Sigmoid colon (tissue), 4 donors: ENCODE measurements at regions not wholly inside any gene's neighbourhood (a gene's known extent, or its start where the extent isn't known, plus 50 kb on each side); places are given as distances from the start of the nearest gene placed in this dataset.

Experiments used
- EP300 ChIP-seq, 4 donors: sonication (generic); formaldehyde crosslinking; IDR thresholded peaks; one replicate each; pipeline ENCODE4 v1.6.1; 2017; ENCODE audit warnings: antibody characterized with exemption in 4 of 4
- POLR2A ChIP-seq, 2 donors: fragments of 450-650 bp; IDR thresholded peaks; one replicate each; pipeline ENCODE4 v1.6.1; 2016; ENCODE audit warnings: antibody characterized with exemption in 2 of 2, mild to moderate bottlenecking in 2 of 2, moderate library complexity in 2 of 2
- TF ChIP-seq, protein P1 (sequence below), 4 experiments: fragments of 450-650 bp in 3 of 4; fragments of 200-600 bp in 1 of 4; IDR thresholded peaks; one replicate each; pipeline ENCODE4 v1.5.1; 2016 to 2019; ENCODE audit warnings: antibody characterized with exemption in 4 of 4, mild to moderate bottlenecking in 3 of 4, moderate library complexity in 2 of 4

DNA sequence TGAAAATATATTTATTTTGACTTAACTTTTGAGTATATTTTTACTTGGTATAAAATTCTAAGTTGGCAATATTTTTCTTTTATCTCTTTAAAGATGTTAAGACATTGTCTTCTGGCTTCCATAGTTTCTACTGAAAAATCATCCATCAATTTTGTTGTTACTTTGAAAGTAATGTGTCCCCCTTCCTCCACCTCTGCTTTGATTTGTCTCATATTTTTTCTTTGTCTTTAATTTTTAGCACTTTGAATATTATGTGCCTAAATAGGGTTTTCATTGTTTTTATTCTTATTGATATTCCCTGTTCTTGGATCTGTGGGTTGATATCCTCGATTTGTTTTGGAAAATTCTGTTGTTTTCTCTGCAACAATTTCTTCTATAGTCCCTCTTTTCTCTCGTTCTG is 157.4 kb downstream of the CD47 start:
- TF ChIP-seq EP300 (IDR thresholded peaks at IDR 0.05) (no peak), POLR2A (IDR thresholded peaks at IDR 0.05) (no peak)
- TF ChIP-seq, protein P1, sequence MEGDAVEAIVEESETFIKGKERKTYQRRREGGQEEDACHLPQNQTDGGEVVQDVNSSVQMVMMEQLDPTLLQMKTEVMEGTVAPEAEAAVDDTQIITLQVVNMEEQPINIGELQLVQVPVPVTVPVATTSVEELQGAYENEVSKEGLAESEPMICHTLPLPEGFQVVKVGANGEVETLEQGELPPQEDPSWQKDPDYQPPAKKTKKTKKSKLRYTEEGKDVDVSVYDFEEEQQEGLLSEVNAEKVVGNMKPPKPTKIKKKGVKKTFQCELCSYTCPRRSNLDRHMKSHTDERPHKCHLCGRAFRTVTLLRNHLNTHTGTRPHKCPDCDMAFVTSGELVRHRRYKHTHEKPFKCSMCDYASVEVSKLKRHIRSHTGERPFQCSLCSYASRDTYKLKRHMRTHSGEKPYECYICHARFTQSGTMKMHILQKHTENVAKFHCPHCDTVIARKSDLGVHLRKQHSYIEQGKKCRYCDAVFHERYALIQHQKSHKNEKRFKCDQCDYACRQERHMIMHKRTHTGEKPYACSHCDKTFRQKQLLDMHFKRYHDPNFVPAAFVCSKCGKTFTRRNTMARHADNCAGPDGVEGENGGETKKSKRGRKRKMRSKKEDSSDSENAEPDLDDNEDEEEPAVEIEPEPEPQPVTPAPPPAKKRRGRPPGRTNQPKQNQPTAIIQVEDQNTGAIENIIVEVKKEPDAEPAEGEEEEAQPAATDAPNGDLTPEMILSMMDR (IDR thresholded peaks at IDR 0.05): no peak
